Esophagus squamous epithelium (tissue), 4 donors: ENCODE measurements at regions not wholly inside any gene's neighbourhood (a gene's known extent, or its start where the extent isn't known, plus 50 kb on each side); places are given as distances from the start of the nearest gene placed in this dataset.

Experiments
- CTCF ChIP-seq, 6 experiments: fragments of 450-650 bp in 4 of 6; fragments of 200-600 bp in 2 of 6; sonication (generic) in 2 of 6; IDR thresholded peaks; one replicate each; pipeline ENCODE4 v1.5.1; 2016 to 2019; ENCODE audit warnings: antibody characterized with exemption in 6 of 6, mild to moderate bottlenecking in 4 of 6, moderate library complexity in 4 of 6
- POLR2A ChIP-seq, 4 donors: fragments of 450-650 bp; IDR thresholded peaks; one replicate each; pipeline ENCODE4 v1.6.1; 2017; ENCODE audit warnings: antibody characterized with exemption in 4 of 4, mild to moderate bottlenecking in 4 of 4, moderate library complexity in 3 of 4

- no peak for TF ChIP-seq CTCF (IDR thresholded peaks at IDR 0.05)
- TF ChIP-seq POLR2A (IDR thresholded peaks at IDR 0.05), result no peak
These were observed 287.0 kb downstream of the NDUFA10 start for GRCh38 chr2:239738159-239738558.
